ENCODE measurements at regions not wholly inside any gene's neighbourhood (a gene's known extent, or its start where the extent isn't known, plus 50 kb on each side); places are given as distances from the start of the nearest gene placed in this dataset.

GRCh38 chr1:232252546-232253118 lies 377.3 kb downstream of the SIPA1L2 start:
- Histone ChIP-seq H3K9ac (ENCODE audit: control insufficient read depth, extremely low read depth, insufficient read depth, low read length) (no peak overlapping the region), H3K4me1 (ENCODE audit: control insufficient read depth, extremely low read depth, insufficient read depth, low read length) (no peaks in the 10 kb centered on the region), H3K4me2 (ENCODE audit: control insufficient read depth, extremely low read depth, insufficient read depth, low read depth, low read length) (no peak overlapping the region), H3K27me3 (ENCODE audit: control insufficient read depth, extremely low read depth, insufficient read depth, low read length) (no peaks in the 10 kb centered on the region), H2AFZ (ENCODE audit: control insufficient read depth, low read length) (no peak overlapping the region), H3K36me3 (ENCODE audit: control insufficient read depth in 2 of 2, extremely low read depth in 1 of 2, insufficient read depth in 2 of 2, low read length in 2 of 2) (no peaks in the 10 kb centered on the region), H3K9me1 (ENCODE audit: control insufficient read depth, extremely low read depth, insufficient read depth, low read length) (no peaks in the 10 kb centered on the region), H3K9me3 (ENCODE audit: control insufficient read depth, low read depth, low read length) (no peaks in the 10 kb centered on the region), H3K4me3 (ENCODE audit: control insufficient read depth in 2 of 3, extremely low read depth in 1 of 3, insufficient read depth in 2 of 3, low read depth in 1 of 3, low read length in 3 of 3) (no peak overlapping the region), H4K20me1 (ENCODE audit: control insufficient read depth, extremely low read depth, insufficient read depth, low read length) (no peaks in the 10 kb centered on the region), H3K79me2 (ENCODE audit: control insufficient read depth, insufficient read depth, low read length) (no peaks in the 10 kb centered on the region), H3K27ac (ENCODE audit: control insufficient read depth, insufficient read depth, low read length) (no peak overlapping the region)
- TF ChIP-seq CTCF (optimal IDR thresholded peaks at IDR 0.05 in 1 of 3, IDR thresholded peaks at IDR 0.05 in 1 of 3, conservative IDR thresholded peaks at IDR 0.05 in 1 of 3; ENCODE audit: extremely low read depth in 1 of 3, insufficient read depth in 2 of 3, low read length in 3 of 3) (no peak), EZH2 (IDR thresholded peaks at IDR 0.05; ENCODE audit: low read length) (no peak)
- dilution Hi-C loops (cut with MboI; ENCODE audit: extremely low pct_ligation_motif_present, low sequenced_read_pairs) = no loop called here
- DNase-seq (ENCODE audit: low read depth, low spot score) (no peak), FAIRE-seq (no peak)

- Histone ChIP-seq H3K4me3 (ENCODE audit: control insufficient read depth in 2 of 3, extremely low read depth in 1 of 3, insufficient read depth in 2 of 3, low read depth in 1 of 3, low read length in 3 of 3) (no peak overlapping the region), H3K9ac (ENCODE audit: control insufficient read depth, extremely low read depth, insufficient read depth, low read length) (no peak overlapping the region), H3K4me2 (ENCODE audit: control insufficient read depth, extremely low read depth, insufficient read depth, low read depth, low read length) (no peak overlapping the region), H3K27ac (ENCODE audit: control insufficient read depth, insufficient read depth, low read length) (no peak overlapping the region), H4K20me1 (ENCODE audit: control insufficient read depth, extremely low read depth, insufficient read depth, low read length) (no peaks in the 10 kb centered on the region), H3K9me1 (ENCODE audit: control insufficient read depth, extremely low read depth, insufficient read depth, low read length) (no peaks in the 10 kb centered on the region), H3K4me1 (ENCODE audit: control insufficient read depth, extremely low read depth, insufficient read depth, low read length) (no peaks in the 10 kb centered on the region), H3K27me3 (ENCODE audit: control insufficient read depth, extremely low read depth, insufficient read depth, low read length) (peaks cover 5% of the 10 kb centered on the region), H3K9me3 (ENCODE audit: control insufficient read depth, low read depth, low read length) (no peaks in the 10 kb centered on the region), H2AFZ (ENCODE audit: control insufficient read depth, low read length) (no peak overlapping the region), H3K36me3 (ENCODE audit: control insufficient read depth in 2 of 2, extremely low read depth in 1 of 2, insufficient read depth in 2 of 2, low read length in 2 of 2) (no peaks in the 10 kb centered on the region), H3K79me2 (ENCODE audit: control insufficient read depth, insufficient read depth, low read length) (no peaks in the 10 kb centered on the region)
- FAIRE-seq (no peak), DNase-seq (ENCODE audit: low read depth, low spot score) (no peak)
- no peak for TF ChIP-seq EZH2 (IDR thresholded peaks at IDR 0.05; ENCODE audit: low read length)
- dilution Hi-C loops (cut with MboI; ENCODE audit: extremely low pct_ligation_motif_present, low sequenced_read_pairs) = no loop called here
Measured at GRCh38 chr1:232250838-232251237, 379.1 kb downstream of the SIPA1L2 start.

Data from keratinocyte (primary cell).